Hepatocyte (in vitro differentiated cells): ENCODE measurements at regions not wholly inside any gene's neighbourhood (a gene's known extent, or its start where the extent isn't known, plus 50 kb on each side); places are given as distances from the start of the nearest gene placed in this dataset.

Experiments
- DNase-seq: peaks from one replicate; pipeline ENCODE4 v3.0.0-alpha.2; 2016; ENCODE audit warnings: low spot score
- H2AFZ ChIP-seq: fragments of 200-600 bp; sonication (generic); 2 replicates; pipeline ENCODE4 v1.6.0; 2016; ENCODE audit warnings: antibody characterized with exemption, mild to moderate bottlenecking
- H3K27ac ChIP-seq: fragments of 200-600 bp; sonication (generic); 2 replicates; pipeline ENCODE4 v1.5.1; 2016; ENCODE audit warnings: mild to moderate bottlenecking
- H3K27me3 ChIP-seq: fragments of 200-600 bp; sonication (generic); 2 replicates; pipeline ENCODE4 v1.6.1; 2016
- H3K36me3 ChIP-seq: fragments of 200-600 bp; sonication (generic); replicated peaks from 2 replicates; pipeline ENCODE4 v1.5.1; 2016; ENCODE audit warnings: low read depth; ENCODE audit not compliant: insufficient read depth
- H3K4me1 ChIP-seq: fragments of 200-600 bp; sonication (generic); 2 replicates; pipeline ENCODE4 v1.5.1; 2016; ENCODE audit warnings: mild to moderate bottlenecking, moderate library complexity; ENCODE audit not compliant: insufficient read depth
- H3K4me2 ChIP-seq: fragments of 200-600 bp; sonication (generic); 2 replicates; pipeline ENCODE4 v1.6.0; 2016
- H3K4me3 ChIP-seq: fragments of 200-600 bp; sonication (generic); 2 replicates; pipeline ENCODE4 v1.5.1; 2016; ENCODE audit warnings: mild to moderate bottlenecking
- H3K79me2 ChIP-seq: fragments of 200-600 bp; sonication (generic); 2 replicates; pipeline ENCODE4 v1.6.0; 2017; ENCODE audit warnings: mild to moderate bottlenecking
- H3K9me2 ChIP-seq: fragments of 200-600 bp; sonication (generic); replicated peaks from 2 replicates; pipeline ENCODE4 v1.6.0; 2017; ENCODE audit warnings: mild to moderate bottlenecking; ENCODE audit not compliant: insufficient read depth
- H3K9me3 ChIP-seq: fragments of 200-600 bp; sonication (generic); 2 replicates; pipeline ENCODE4 v1.5.1; 2016; ENCODE audit warnings: low read depth, mild to moderate bottlenecking
- H4K20me1 ChIP-seq: fragments of 200-600 bp; sonication (generic); 2 replicates; pipeline ENCODE4 v1.6.0; 2016; ENCODE audit warnings: mild to moderate bottlenecking; ENCODE audit not compliant: insufficient read depth, poor library complexity, severe bottlenecking
- CTCF ChIP-seq: fragments of 200-600 bp; sonication (generic); IDR thresholded peaks from 2 replicates; pipeline ENCODE4 v1.5.1; 2016; ENCODE audit warnings: antibody characterized with exemption, mild to moderate bottlenecking; ENCODE audit not compliant: poor library complexity
- EZH2 ChIP-seq: fragments of 200-600 bp; sonication (generic); IDR thresholded peaks from 2 replicates; pipeline ENCODE4 v1.6.1; 2016; ENCODE audit warnings: antibody characterized with exemption, mild to moderate bottlenecking, borderline replicate concordance
- EZH2phosphoT487 ChIP-seq: fragments of 200-600 bp; sonication (generic); IDR thresholded peaks from one replicate; pipeline ENCODE4 v1.6.1; 2018; ENCODE audit warnings: antibody characterized with exemption, mild to moderate bottlenecking, low read depth, moderate library complexity; ENCODE audit not compliant: unreplicated experiment, severe bottlenecking
- WGBS: methylation state at CpG from one replicate; pipeline ENCODE4 v1.1.6; 2016; ENCODE audit warnings: low lambda C conversion rate; ENCODE audit errors: missing lambda C conversion rate; 5-methylcytosine and 5-hydroxymethylcytosine counted together

DNA sequence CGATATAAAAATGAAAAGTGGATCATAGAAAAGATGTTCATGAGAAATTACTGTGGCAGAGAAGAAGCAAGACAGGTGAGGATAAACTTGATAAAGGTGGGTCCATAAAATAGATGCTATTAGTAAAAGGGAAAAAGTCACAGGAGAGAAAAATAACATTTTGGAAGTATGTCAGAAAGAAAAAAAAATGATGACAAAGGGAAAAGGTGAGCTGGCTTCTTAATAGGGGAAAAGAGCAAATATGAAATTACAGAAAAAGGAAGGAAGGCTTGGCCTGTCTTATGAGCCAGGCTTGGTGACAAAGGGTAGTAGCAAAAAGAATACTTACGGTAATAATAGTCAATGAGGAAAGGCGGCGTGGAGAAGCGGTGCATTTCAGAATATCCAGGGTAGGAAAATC, 386.1 kb downstream of the RWDD3 start:
- no peaks in the 10 kb centered on the region for H3K9me2 ChIP-seq
- H3K4me3 ChIP-seq, result no peak overlapping the region
- no peaks in the 10 kb centered on the region for H3K27me3 ChIP-seq
- H3K27ac ChIP-seq, result no peak overlapping the region
- no peaks in the 10 kb centered on the region for H3K4me1 ChIP-seq
- H3K9me3 ChIP-seq, result no peaks in the 10 kb centered on the region
- TF ChIP-seq EZH2phosphoT487 (no peak), CTCF (no peak), EZH2 (no peak)
- H4K20me1 ChIP-seq, result no peaks in the 10 kb centered on the region
- no peak overlapping the region for H3K4me2 ChIP-seq
- 96% methylated on average over 5 of the region's 5 CpGs for WGBS
- no peak overlapping the region for H2AFZ ChIP-seq
- H3K79me2 ChIP-seq, result no peaks in the 10 kb centered on the region
- no peak for DNase-seq
- H3K36me3 ChIP-seq, result no peaks in the 10 kb centered on the region

DNA sequence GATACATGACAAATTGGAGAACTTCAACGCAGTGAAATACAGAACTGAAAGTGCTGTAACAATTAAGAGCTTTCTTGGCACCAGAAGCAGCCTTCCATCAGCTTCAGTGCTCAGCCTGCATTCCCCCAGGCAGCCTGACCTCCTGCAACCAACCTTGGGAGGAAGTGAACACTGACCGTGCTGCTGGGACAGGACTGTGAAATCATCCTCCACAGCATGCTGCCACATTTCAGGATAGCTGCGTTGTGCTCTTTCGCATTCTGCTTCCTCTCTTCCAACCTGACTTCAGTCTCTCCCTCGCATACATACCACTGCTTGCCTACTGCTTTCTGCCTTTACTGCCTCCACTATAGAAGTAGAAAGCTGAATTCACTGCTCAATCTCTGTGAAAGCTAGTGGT, 388.6 kb downstream of the RWDD3 start:
- no peak for TF ChIP-seq CTCF
- TF ChIP-seq EZH2, result no peak
- TF ChIP-seq EZH2phosphoT487, result no peak
- Histone ChIP-seq H3K9me2 (no peaks in the 10 kb centered on the region), H3K36me3 (no peaks in the 10 kb centered on the region), H2AFZ (no peak overlapping the region), H3K4me3 (no peak overlapping the region), H3K4me1 (no peaks in the 10 kb centered on the region), H3K79me2 (no peaks in the 10 kb centered on the region), H3K4me2 (no peak overlapping the region), H3K9me3 (no peaks in the 10 kb centered on the region), H4K20me1 (no peaks in the 10 kb centered on the region), H3K27ac (no peak overlapping the region), H3K27me3 (no peaks in the 10 kb centered on the region)
- no peak for DNase-seq
- 85% methylated on average over 5 of the region's 5 CpGs for WGBS

DNA sequence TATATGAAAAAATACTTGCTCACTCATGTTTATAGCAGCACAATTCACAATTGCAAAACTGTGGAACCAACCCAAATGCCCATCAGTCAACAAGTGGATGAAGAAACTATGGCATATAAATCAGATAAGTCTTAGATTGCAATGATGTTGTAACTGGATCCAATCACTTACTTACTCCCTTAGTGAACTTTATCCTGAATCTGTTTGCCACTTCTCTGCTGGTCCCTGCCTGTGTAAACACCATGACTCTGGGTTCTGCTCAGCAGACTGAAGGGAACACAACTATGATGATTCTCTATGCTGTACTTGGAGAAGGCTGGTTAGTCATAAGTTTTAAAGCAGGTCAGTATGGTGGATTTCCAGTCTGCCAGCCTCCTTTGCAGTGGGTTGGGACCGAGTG, 391.2 kb downstream of the RWDD3 start:
- H3K4me3 ChIP-seq, result no peak overlapping the region
- WGBS, result 91% methylated on average over 1 of the region's 1 CpG
- TF ChIP-seq CTCF, result no peak
- no peak for TF ChIP-seq EZH2
- no peak for TF ChIP-seq EZH2phosphoT487

DNA sequence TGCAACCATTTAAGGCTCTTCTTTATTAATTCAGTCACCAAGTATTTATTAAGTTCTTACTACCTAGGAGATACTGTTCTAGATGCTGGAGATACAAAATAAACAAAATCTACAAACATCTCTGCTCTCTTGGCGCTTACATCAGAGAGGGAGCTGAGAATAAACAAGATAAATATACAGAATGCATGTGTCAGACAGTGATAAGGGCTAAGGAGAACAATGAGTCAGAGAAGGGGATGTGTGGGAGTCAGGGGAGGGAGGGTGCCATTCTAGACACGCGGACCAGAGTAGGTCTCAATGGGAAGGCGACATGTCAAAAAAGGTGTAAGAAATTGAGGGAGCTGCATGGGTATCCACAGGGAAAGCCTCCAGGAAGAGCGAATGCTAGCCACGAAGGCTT, 393.2 kb downstream of the RWDD3 start:
- H3K4me3 ChIP-seq, result no peak overlapping the region
- peak; percentile 9 for DNase-seq
- no peaks in the 10 kb centered on the region for H4K20me1 ChIP-seq
- H3K27ac ChIP-seq, result no peak overlapping the region
- no peaks in the 10 kb centered on the region for H3K27me3 ChIP-seq
- 70% methylated on average over 6 of the region's 6 CpGs for WGBS
- TF ChIP-seq EZH2phosphoT487, result no peak
- no peak for TF ChIP-seq EZH2
- TF ChIP-seq CTCF, result no peak
- H3K4me1 ChIP-seq, result no peaks in the 10 kb centered on the region
- H3K9me3 ChIP-seq, result no peaks in the 10 kb centered on the region
- H2AFZ ChIP-seq, result no peak overlapping the region
- no peaks in the 10 kb centered on the region for H3K36me3 ChIP-seq
- no peaks in the 10 kb centered on the region for H3K9me2 ChIP-seq
- H3K4me2 ChIP-seq, result no peak overlapping the region
- no peaks in the 10 kb centered on the region for H3K79me2 ChIP-seq

More for the DNA sequence above, 391.2 kb downstream of the RWDD3 start:
- H3K79me2 ChIP-seq, result no peaks in the 10 kb centered on the region
- H3K27me3 ChIP-seq, result no peaks in the 10 kb centered on the region
- no peaks in the 10 kb centered on the region for H3K4me1 ChIP-seq
- H3K9me3 ChIP-seq, result no peaks in the 10 kb centered on the region
- no peak overlapping the region for H2AFZ ChIP-seq
- no peak overlapping the region for H3K4me2 ChIP-seq
- no peaks in the 10 kb centered on the region for H4K20me1 ChIP-seq
- DNase-seq, result peak; percentile 21
- no peaks in the 10 kb centered on the region for H3K9me2 ChIP-seq
- no peaks in the 10 kb centered on the region for H3K36me3 ChIP-seq
- no peak overlapping the region for H3K27ac ChIP-seq
